Right lobe of liver (tissue), 4 donors: ENCODE measurements at regions not wholly inside any gene's neighbourhood (a gene's known extent, or its start where the extent isn't known, plus 50 kb on each side); places are given as distances from the start of the nearest gene placed in this dataset.

Experiments used
- POLR2A ChIP-seq: fragments of 450-650 bp; IDR thresholded peaks from one replicate; pipeline ENCODE4 v1.6.1; 2017; ENCODE audit warnings: antibody characterized with exemption, mild to moderate bottlenecking
- TF ChIP-seq, protein P1 (sequence below), 4 donors: fragments of 200-600 bp in 3 of 4; fragments of 450-650 bp in 1 of 4; IDR thresholded peaks; one replicate each; pipeline versions ENCODE4 v1.5.1 to v1.8.0; 2016 to 2022; ENCODE audit warnings: antibody characterized with exemption in 4 of 4, mild to moderate bottlenecking in 2 of 4
- donor health status: DM: no; HTN: no; CAD: no.
- donor health status: DM: no; HTN: no; CAD: no.
- donor health status: DM: no; HTN: yes; CAD: no.

DNA sequence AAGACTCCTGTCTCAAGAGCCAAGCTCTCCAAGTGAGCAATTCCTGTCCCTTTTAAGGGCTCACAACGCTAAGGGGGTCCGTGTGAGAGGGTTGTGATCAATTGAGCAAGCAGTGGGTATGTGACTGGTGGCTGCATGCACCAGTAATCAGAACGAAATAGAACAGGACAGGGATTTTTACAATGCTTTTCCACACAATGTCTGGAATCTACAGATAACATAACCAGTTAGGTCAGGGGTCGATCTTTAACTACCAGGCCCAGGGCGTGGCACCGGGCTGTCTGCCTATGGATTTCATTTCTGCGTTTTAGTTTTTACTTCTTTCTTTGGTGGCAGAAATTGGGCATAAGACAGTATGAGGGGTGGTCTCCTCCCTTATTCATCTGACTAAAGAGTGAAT lies 54.9 kb upstream of the SP4 start:
- TF ChIP-seq, protein P1, sequence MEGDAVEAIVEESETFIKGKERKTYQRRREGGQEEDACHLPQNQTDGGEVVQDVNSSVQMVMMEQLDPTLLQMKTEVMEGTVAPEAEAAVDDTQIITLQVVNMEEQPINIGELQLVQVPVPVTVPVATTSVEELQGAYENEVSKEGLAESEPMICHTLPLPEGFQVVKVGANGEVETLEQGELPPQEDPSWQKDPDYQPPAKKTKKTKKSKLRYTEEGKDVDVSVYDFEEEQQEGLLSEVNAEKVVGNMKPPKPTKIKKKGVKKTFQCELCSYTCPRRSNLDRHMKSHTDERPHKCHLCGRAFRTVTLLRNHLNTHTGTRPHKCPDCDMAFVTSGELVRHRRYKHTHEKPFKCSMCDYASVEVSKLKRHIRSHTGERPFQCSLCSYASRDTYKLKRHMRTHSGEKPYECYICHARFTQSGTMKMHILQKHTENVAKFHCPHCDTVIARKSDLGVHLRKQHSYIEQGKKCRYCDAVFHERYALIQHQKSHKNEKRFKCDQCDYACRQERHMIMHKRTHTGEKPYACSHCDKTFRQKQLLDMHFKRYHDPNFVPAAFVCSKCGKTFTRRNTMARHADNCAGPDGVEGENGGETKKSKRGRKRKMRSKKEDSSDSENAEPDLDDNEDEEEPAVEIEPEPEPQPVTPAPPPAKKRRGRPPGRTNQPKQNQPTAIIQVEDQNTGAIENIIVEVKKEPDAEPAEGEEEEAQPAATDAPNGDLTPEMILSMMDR (IDR thresholded peaks at IDR 0.05), result no peak
- TF ChIP-seq POLR2A, result no peak
